Glutamatergic neuron (in vitro differentiated cells): ENCODE measurements at regions not wholly inside any gene's neighbourhood (a gene's known extent, or its start where the extent isn't known, plus 50 kb on each side); places are given as distances from the start of the nearest gene placed in this dataset.
A peak's percentile ranks its signal among the peaks of the same experiment; 100 is the strongest.

Source experiments
- DNase-seq: peaks from one replicate; pipeline ENCODE4 v3.0.0; 2022
- H3K27ac Mint-ChIP-seq: one replicate; pipeline ENCODE4 v1.8.0; 2020; ENCODE audit warnings: mild to moderate bottlenecking, mixed read lengths, inconsistent platforms; ENCODE audit not compliant: unreplicated experiment
- H3K27me3 Mint-ChIP-seq: one replicate; pipeline ENCODE4 v1.8.0; 2020; ENCODE audit warnings: mild to moderate bottlenecking, moderate library complexity, mixed read lengths, inconsistent platforms; ENCODE audit not compliant: unreplicated experiment
- H3K36me3 Mint-ChIP-seq: one replicate; pipeline ENCODE4 v1.8.0; 2020; ENCODE audit warnings: mild to moderate bottlenecking, mixed read lengths, inconsistent platforms; ENCODE audit not compliant: unreplicated experiment
- H3K4me1 Mint-ChIP-seq: one replicate; pipeline ENCODE4 v1.8.0; 2020; ENCODE audit warnings: mild to moderate bottlenecking, low read depth, mixed read lengths, inconsistent platforms; ENCODE audit not compliant: unreplicated experiment
- H3K4me3 Mint-ChIP-seq: one replicate; pipeline ENCODE4 v1.8.0; 2020; ENCODE audit warnings: mild to moderate bottlenecking, mixed read lengths, inconsistent platforms; ENCODE audit not compliant: unreplicated experiment
- H3K9me3 Mint-ChIP-seq: one replicate; pipeline ENCODE4 v1.8.0; 2020; ENCODE audit warnings: mild to moderate bottlenecking, moderate library complexity, mixed read lengths, inconsistent platforms; ENCODE audit not compliant: unreplicated experiment
- TF ChIP-seq, protein P1 (sequence below): fragments of 200-600 bp; sonication (generic); IDR thresholded peaks from one replicate; pipeline ENCODE4 v1.5.0; 2021; ENCODE audit not compliant: partially characterized antibody, unreplicated experiment

GRCh38 chr6:117089604-117090003 is 175.8 kb upstream of the VGLL2 start:
- TF ChIP-seq, protein P1, sequence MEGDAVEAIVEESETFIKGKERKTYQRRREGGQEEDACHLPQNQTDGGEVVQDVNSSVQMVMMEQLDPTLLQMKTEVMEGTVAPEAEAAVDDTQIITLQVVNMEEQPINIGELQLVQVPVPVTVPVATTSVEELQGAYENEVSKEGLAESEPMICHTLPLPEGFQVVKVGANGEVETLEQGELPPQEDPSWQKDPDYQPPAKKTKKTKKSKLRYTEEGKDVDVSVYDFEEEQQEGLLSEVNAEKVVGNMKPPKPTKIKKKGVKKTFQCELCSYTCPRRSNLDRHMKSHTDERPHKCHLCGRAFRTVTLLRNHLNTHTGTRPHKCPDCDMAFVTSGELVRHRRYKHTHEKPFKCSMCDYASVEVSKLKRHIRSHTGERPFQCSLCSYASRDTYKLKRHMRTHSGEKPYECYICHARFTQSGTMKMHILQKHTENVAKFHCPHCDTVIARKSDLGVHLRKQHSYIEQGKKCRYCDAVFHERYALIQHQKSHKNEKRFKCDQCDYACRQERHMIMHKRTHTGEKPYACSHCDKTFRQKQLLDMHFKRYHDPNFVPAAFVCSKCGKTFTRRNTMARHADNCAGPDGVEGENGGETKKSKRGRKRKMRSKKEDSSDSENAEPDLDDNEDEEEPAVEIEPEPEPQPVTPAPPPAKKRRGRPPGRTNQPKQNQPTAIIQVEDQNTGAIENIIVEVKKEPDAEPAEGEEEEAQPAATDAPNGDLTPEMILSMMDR = no peak
- H3K27me3 Mint-ChIP-seq = no peaks in the 10 kb centered on the region

GRCh38 chr6:117110146-117110545 is 155.2 kb upstream of the VGLL2 start:
- no peak overlapping the region for H3K4me3 Mint-ChIP-seq
- no peaks in the 10 kb centered on the region for H3K9me3 Mint-ChIP-seq
- H3K27ac Mint-ChIP-seq = no peak overlapping the region
- no peaks in the 10 kb centered on the region for H3K36me3 Mint-ChIP-seq
- TF ChIP-seq, protein P1 = no peak
- DNase-seq = no peak
- no peaks in the 10 kb centered on the region for H3K27me3 Mint-ChIP-seq
- peaks cover 2% of the 10 kb centered on the region for H3K4me1 Mint-ChIP-seq

More at GRCh38 chr6:117089604-117090003, 175.8 kb upstream of the VGLL2 start:
- Mint-ChIP-seq H3K27ac (no peak overlapping the region), H3K9me3 (no peaks in the 10 kb centered on the region), H3K4me1 (no peaks in the 10 kb centered on the region), H3K36me3 (no peaks in the 10 kb centered on the region), H3K4me3 (no peak overlapping the region)
- DNase-seq = no peak

- Mint-ChIP-seq H3K4me1 (peaks cover 2% of the 10 kb centered on the region), H3K27ac (no peak overlapping the region), H3K4me3 (no peak overlapping the region), H3K9me3 (no peaks in the 10 kb centered on the region), H3K27me3 (no peaks in the 10 kb centered on the region), H3K36me3 (no peaks in the 10 kb centered on the region)
- TF ChIP-seq, protein P1 = no peak
- DNase-seq = peak; percentile 28
Observed at GRCh38 chr6:117110737-117111136, 154.6 kb upstream of the VGLL2 start.

DNA sequence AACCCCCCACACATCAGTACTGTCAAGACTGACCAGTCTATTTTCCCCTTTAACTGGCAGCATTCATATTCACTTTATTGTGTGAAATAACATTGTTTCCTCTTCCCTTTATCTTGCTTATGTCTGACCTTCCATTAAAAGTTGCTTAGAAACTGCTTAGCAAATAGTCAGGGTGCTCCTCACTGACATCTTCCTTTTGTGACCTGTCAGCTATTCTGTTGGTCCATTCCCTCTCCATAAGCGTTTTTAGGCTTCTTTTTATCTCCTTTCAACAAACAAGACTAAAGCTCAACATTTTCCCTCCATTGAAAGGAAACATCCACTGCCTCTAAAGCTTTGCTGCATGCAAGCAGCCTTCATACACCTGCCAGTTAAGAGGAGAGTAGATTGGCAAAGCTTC is 147.7 kb upstream of the VGLL2 start:
- H3K4me3 Mint-ChIP-seq = no peak overlapping the region
- no peaks in the 10 kb centered on the region for H3K36me3 Mint-ChIP-seq
- no peaks in the 10 kb centered on the region for H3K9me3 Mint-ChIP-seq
- H3K27ac Mint-ChIP-seq = no peak overlapping the region
- H3K4me1 Mint-ChIP-seq = no peaks in the 10 kb centered on the region
- H3K27me3 Mint-ChIP-seq = no peaks in the 10 kb centered on the region
- DNase-seq = no peak
- TF ChIP-seq, protein P1 = no peak

DNA sequence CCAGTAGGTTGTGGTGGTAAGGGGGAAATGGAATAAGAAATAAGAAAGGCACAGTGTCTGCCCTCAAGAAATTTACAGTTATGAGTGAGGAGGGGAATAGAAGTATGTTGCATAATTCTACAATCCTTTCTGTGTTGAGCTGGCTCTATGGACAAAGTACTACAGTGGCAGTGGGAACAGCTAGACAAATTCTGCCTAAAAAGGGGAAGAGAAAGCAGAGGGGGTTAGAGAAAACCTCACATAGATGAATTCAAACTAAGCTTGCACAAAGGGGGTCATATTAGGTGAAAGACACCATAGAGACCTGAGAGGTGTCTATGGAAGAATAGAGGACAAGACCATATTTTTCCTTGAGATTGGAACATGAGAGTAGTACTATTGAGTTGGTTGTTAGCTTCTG is 146.9 kb upstream of the VGLL2 start:
- H3K4me1 Mint-ChIP-seq = no peaks in the 10 kb centered on the region
- H3K36me3 Mint-ChIP-seq = no peaks in the 10 kb centered on the region
- no peaks in the 10 kb centered on the region for H3K9me3 Mint-ChIP-seq
- no peak overlapping the region for H3K27ac Mint-ChIP-seq
- no peak overlapping the region for H3K4me3 Mint-ChIP-seq
- no peak for DNase-seq
- H3K27me3 Mint-ChIP-seq = no peaks in the 10 kb centered on the region
- TF ChIP-seq, protein P1 = no peak
